Vagina (tissue), 2 donors: ENCODE measurements at regions not wholly inside any gene's neighbourhood (a gene's known extent, or its start where the extent isn't known, plus 50 kb on each side); places are given as distances from the start of the nearest gene placed in this dataset.

Experiments
- DNase-seq, 2 donors: peaks; one replicate each; pipeline ENCODE4 v3.0.0-alpha.2; 2017; ENCODE audit errors: extremely low spot score in 2 of 2
- H3K27ac ChIP-seq: fragments of 200-600 bp; sonication (generic); one replicate; pipeline ENCODE4 v1.5.1; 2019
- H3K27me3 ChIP-seq: fragments of 200-600 bp; sonication (generic); one replicate; pipeline ENCODE4 v1.5.1; 2019
- H3K36me3 ChIP-seq, 2 donors: fragments of 200-600 bp; sonication (generic); one replicate each; pipeline ENCODE4 v1.5.1; 2017 to 2019
- H3K4me1 ChIP-seq: fragments of 200-600 bp; sonication (generic); one replicate; pipeline ENCODE4 v1.5.1; 2019
- H3K4me3 ChIP-seq, 2 donors: fragments of 200-600 bp; sonication (generic); 1 replicate in 1 of 2; 2 replicates in 1 of 2; pipeline ENCODE4 v1.5.1; 2016 to 2019
- H3K9me3 ChIP-seq: fragments of 200-600 bp; sonication (generic); one replicate; pipeline ENCODE4 v1.5.1; 2019
- CTCF ChIP-seq, 3 experiments: fragments of 450-650 bp in 2 of 3; fragments of 200-600 bp in 1 of 3; sonication (generic) in 1 of 3; IDR thresholded peaks; one replicate each; pipeline ENCODE4 v1.5.1; 2017 to 2019; ENCODE audit warnings: antibody characterized with exemption in 3 of 3, mild to moderate bottlenecking in 2 of 3, moderate library complexity in 2 of 3
- POLR2A ChIP-seq, 2 donors: fragments of 450-650 bp; IDR thresholded peaks; one replicate each; pipeline ENCODE4 v1.6.1; 2017; ENCODE audit warnings: antibody characterized with exemption in 2 of 2, mild to moderate bottlenecking in 2 of 2, moderate library complexity in 2 of 2
- POLR2AphosphoS5 ChIP-seq, 2 donors: sonication (generic); formaldehyde crosslinking; IDR thresholded peaks; one replicate each; pipeline ENCODE4 v1.9.0; 2017; ENCODE audit warnings: antibody characterized with exemption in 2 of 2, mild to moderate bottlenecking in 2 of 2, low read depth in 1 of 2; ENCODE audit not compliant: insufficient read depth in 1 of 2
- intact Hi-C: fragments of 100-400 bp; cut with DNase I; formaldehyde crosslinking; loops from one replicate; pipeline ENCODE4 v1.15.1; 2023

GRCh38 chr10:29916669-29917068 lies 142.7 kb downstream of the JCAD start:
- Histone ChIP-seq H3K4me3 (no peak overlapping the region), H3K4me1 (no peaks in the 10 kb centered on the region), H3K36me3 (no peaks in the 10 kb centered on the region), H3K9me3 (no peaks in the 10 kb centered on the region), H3K27ac (no peak overlapping the region), H3K27me3 (no peaks in the 10 kb centered on the region)
- DNase-seq = peak in 1 of 2 donors; percentile 44
- TF ChIP-seq CTCF (IDR thresholded peaks at IDR 0.05) = no peak
- no peak for TF ChIP-seq POLR2AphosphoS5 (IDR thresholded peaks at IDR 0.05; ENCODE audit: insufficient read depth in 1 of 2, low read depth in 1 of 2)
- TF ChIP-seq POLR2A (IDR thresholded peaks at IDR 0.05) = no peak
- intact Hi-C loops = no loop called here

GRCh38 chr10:29914986-29915785 lies 144.2 kb downstream of the JCAD start:
- Histone ChIP-seq H3K27ac (no peak overlapping the region), H3K4me1 (no peaks in the 10 kb centered on the region)

GRCh38 chr10:29908962-29909361 lies 150.4 kb downstream of the JCAD start:
- TF ChIP-seq POLR2AphosphoS5 (IDR thresholded peaks at IDR 0.05; ENCODE audit: insufficient read depth in 1 of 2, low read depth in 1 of 2) (no peak), POLR2A (IDR thresholded peaks at IDR 0.05) (no peak), CTCF (IDR thresholded peaks at IDR 0.05) (no peak)
- no peak for DNase-seq
- no peak overlapping the region for H3K4me3 ChIP-seq

More at GRCh38 chr10:29914986-29915785, 144.2 kb downstream of the JCAD start:
- no peak for DNase-seq
- no peak for TF ChIP-seq POLR2AphosphoS5 (IDR thresholded peaks at IDR 0.05; ENCODE audit: insufficient read depth in 1 of 2, low read depth in 1 of 2)
- TF ChIP-seq CTCF (IDR thresholded peaks at IDR 0.05) = no peak
- TF ChIP-seq POLR2A (IDR thresholded peaks at IDR 0.05) = no peak
- no peaks in the 10 kb centered on the region for H3K27me3 ChIP-seq
- H3K9me3 ChIP-seq = no peaks in the 10 kb centered on the region
- H3K36me3 ChIP-seq = no peaks in the 10 kb centered on the region
- intact Hi-C loops = no loop called here
- no peak overlapping the region for H3K4me3 ChIP-seq

GRCh38 chr10:29900865-29901264 lies 158.5 kb downstream of the JCAD start:
- intact Hi-C loops = no loop called here
- H3K9me3 ChIP-seq = no peaks in the 10 kb centered on the region

More at GRCh38 chr10:29908962-29909361, 150.4 kb downstream of the JCAD start:
- no peaks in the 10 kb centered on the region for H3K4me1 ChIP-seq
- H3K27ac ChIP-seq = no peak overlapping the region
- intact Hi-C loops = no loop called here
- no peaks in the 10 kb centered on the region for H3K36me3 ChIP-seq
- H3K9me3 ChIP-seq = no peaks in the 10 kb centered on the region
- no peaks in the 10 kb centered on the region for H3K27me3 ChIP-seq

More at GRCh38 chr10:29900865-29901264, 158.5 kb downstream of the JCAD start:
- Histone ChIP-seq H3K4me3 (no peak overlapping the region), H3K27ac (no peak overlapping the region), H3K4me1 (no peaks in the 10 kb centered on the region), H3K27me3 (no peaks in the 10 kb centered on the region), H3K36me3 (no peaks in the 10 kb centered on the region)
- TF ChIP-seq CTCF (IDR thresholded peaks at IDR 0.05) = no peak
- TF ChIP-seq POLR2AphosphoS5 (IDR thresholded peaks at IDR 0.05; ENCODE audit: insufficient read depth in 1 of 2, low read depth in 1 of 2) = no peak
- no peak for TF ChIP-seq POLR2A (IDR thresholded peaks at IDR 0.05)
- no peak for DNase-seq
